A549 (cell line): ENCODE measurements at regions not wholly inside any gene's neighbourhood (a gene's known extent, or its start where the extent isn't known, plus 50 kb on each side); places are given as distances from the start of the nearest gene placed in this dataset.

Source experiments
- ATAC-seq, 2 experiments: fragments of 200-7000 bp in 1 of 2; fragments of >200 bp in 1 of 2; cut with Nextera tagmentation in 1 of 2; cut with Tn5 transposase in 1 of 2; 3 replicates each; pipeline versions ENCODE4 v1.8.0 to v1.9.1; 2018 to 2020; ENCODE audit warnings: mild to moderate bottlenecking in 1 of 2, moderate library complexity in 1 of 2
- CTCF ChIA-PET: fragments of 300-600 bp; sonication (Branson Sonifier 250); formaldehyde crosslinking; extraction: SDS; loops from one replicate; lab custom pipeline; 2021; ENCODE audit warnings: antibody characterized with exemption, inconsistent platforms; lab: Yijun Ruan, JAX
- POLR2A ChIA-PET: fragments of 350-600 bp; formaldehyde crosslinking; extraction: SDS; loops from one replicate; lab custom pipeline; 2021; ENCODE audit warnings: antibody characterized with exemption, inconsistent platforms; lab: Yijun Ruan, JAX
- DNase-seq, 2 experiments: peaks; one replicate each; pipeline versions ENCODE4 v3.0.0 to v3.0.0-alpha.2; 2011 to 2016; ENCODE audit warnings: low read depth in 1 of 2, low spot score in 1 of 2
- FAIRE-seq: peaks from 2 replicates; lab custom pipeline; 2011; peaks lifted over from hg19 to GRCh38; lab: Jason Lieb, UNC
- H3K27ac ChIP-seq, 2 experiments: fragments of >200 bp; sonication (Bioruptor Twin); formaldehyde crosslinking; 3 replicates each; pipeline ENCODE4 v1.5.1; 2016 to 2017
- H3K4me1 ChIP-seq: fragments of >200 bp; sonication (Bioruptor Twin); formaldehyde crosslinking; 3 replicates; pipeline ENCODE4 v1.6.1; 2016
- H3K4me2 ChIP-seq: fragments of >200 bp; sonication (Bioruptor Twin); formaldehyde crosslinking; 3 replicates; pipeline ENCODE4 v1.6.1; 2016
- H3K4me3 ChIP-seq: fragments of >200 bp; sonication (Bioruptor Twin); formaldehyde crosslinking; 3 replicates; pipeline ENCODE4 v1.5.1; 2016
- H3K9me3 ChIP-seq: fragments of >200 bp; sonication (Bioruptor Twin); formaldehyde crosslinking; 3 replicates; pipeline ENCODE4 v1.6.1; 2016
- BHLHE40 ChIP-seq: IDR thresholded peaks from 2 replicates; pipeline ENCODE4 v1.6.1; 2012; ENCODE audit warnings: low read depth, low read length, inconsistent platforms
- CBX2 ChIP-seq: fragments of 200-600 bp; sonication (generic); IDR thresholded peaks from 2 replicates; pipeline ENCODE4 v1.6.1; 2016; ENCODE audit warnings: low read depth, mild to moderate bottlenecking, borderline replicate concordance
- CBX8 ChIP-seq: fragments of 200-600 bp; sonication (generic); IDR thresholded peaks from 2 replicates; pipeline ENCODE4 v1.6.1; 2016
- CEBPB ChIP-seq, 2 experiments: fragments of >200 bp in 1 of 2; sonication (Bioruptor Twin) in 1 of 2; formaldehyde crosslinking in 1 of 2; IDR thresholded peaks; 2 replicates each; pipeline ENCODE4 v1.6.1; 2012 to 2016
- CHD4 ChIP-seq: fragments of 200-600 bp; sonication (generic); IDR thresholded peaks from 2 replicates; pipeline ENCODE4 v1.6.1; 2016; ENCODE audit warnings: antibody characterized with exemption, mild to moderate bottlenecking, borderline replicate concordance
- EHMT2 ChIP-seq: fragments of 200-600 bp; sonication (generic); IDR thresholded peaks from 2 replicates; pipeline ENCODE4 v1.6.1; 2016; ENCODE audit warnings: antibody characterized with exemption, low read depth, mild to moderate bottlenecking, moderate library complexity
- EP300 ChIP-seq, 2 experiments: fragments of >200 bp; sonication (Bioruptor Twin); formaldehyde crosslinking; IDR thresholded peaks; 2 replicates in 1 of 2; 3 replicates in 1 of 2; pipeline ENCODE4 v1.6.1; 2016 to 2017
- HEYL ChIP-seq: fragments of 250-450 bp; sonication (Bioruptor Pico); IDR thresholded peaks from 2 replicates; pipeline ENCODE4 v1.8.0; 2021; ENCODE audit warnings: mild to moderate bottlenecking, moderate library complexity
- HMGXB4 ChIP-seq: fragments of 250-450 bp; sonication (Bioruptor Pico); IDR thresholded peaks from 2 replicates; pipeline ENCODE4 v1.5.0; 2021; ENCODE audit warnings: mild to moderate bottlenecking, moderate library complexity, borderline replicate concordance
- HOXA7 ChIP-seq: fragments of 250-450 bp; sonication (Bioruptor Pico); IDR thresholded peaks from 2 replicates; pipeline ENCODE4 v1.5.0; 2020; ENCODE audit warnings: mild to moderate bottlenecking, moderate library complexity
- KDM1A ChIP-seq: fragments of 200-600 bp; sonication (generic); IDR thresholded peaks from 2 replicates; pipeline ENCODE4 v1.6.1; 2016; ENCODE audit warnings: low read depth, mild to moderate bottlenecking
- MYC ChIP-seq: IDR thresholded peaks from 2 replicates; pipeline ENCODE4 v1.6.1; 2012; ENCODE audit warnings: mild to moderate bottlenecking, inconsistent platforms, low read length, improper control_type of control experiment, borderline replicate concordance
- NFE2L2 ChIP-seq: fragments of 150-350 bp; conservative IDR thresholded peaks from 2 replicates; pipeline ENCODE4 v1.6.1; 2014; ENCODE audit warnings: low read length
- POLR2AphosphoS2 ChIP-seq: conservative IDR thresholded peaks from 2 replicates; pipeline ENCODE4 v1.6.1; 2012; ENCODE audit warnings: low read length, improper control_type of control experiment, inconsistent platforms
- RCOR1 ChIP-seq: fragments of 150-350 bp; IDR thresholded peaks from 2 replicates; pipeline ENCODE4 v1.6.1; 2014; ENCODE audit warnings: antibody characterized with exemption, low read length, low read depth
- RFX5 ChIP-seq: fragments of 450-650 bp; IDR thresholded peaks from 2 replicates; pipeline ENCODE4 v1.7.1; 2014; ENCODE audit warnings: antibody characterized with exemption, mild to moderate bottlenecking, moderate library complexity
- TP53 ChIP-seq: fragments of 250-450 bp; sonication (Bioruptor Pico); IDR thresholded peaks from 2 replicates; pipeline ENCODE4 v1.5.0; 2021; ENCODE audit warnings: mild to moderate bottlenecking, moderate library complexity
- ZFP36 ChIP-seq: fragments of 450-650 bp; IDR thresholded peaks from 2 replicates; pipeline ENCODE4 v1.6.1; 2014; ENCODE audit warnings: borderline replicate concordance; ENCODE audit not compliant: partially characterized antibody
- ZSCAN20 ChIP-seq: fragments of 250-450 bp; sonication (Bioruptor Pico); IDR thresholded peaks from 2 replicates; pipeline ENCODE4 v1.8.0; 2022; ENCODE audit warnings: mild to moderate bottlenecking, moderate library complexity
- WGBS: methylation state at CpG from one replicate; pipeline ENCODE4 v1.1.6; 2017; ENCODE audit errors: missing lambda C conversion rate; 5-methylcytosine and 5-hydroxymethylcytosine counted together

- DNase-seq (no peak), ATAC-seq (no peak), FAIRE-seq (no peak)
- 77% methylated on average over 2 of the region's 2 CpGs for WGBS
- H3K4me2 ChIP-seq: no peak overlapping the region
- POLR2A ChIA-PET: no interaction called here
- H3K4me3 ChIP-seq: no peak overlapping the region
- CTCF ChIA-PET: no interaction called here
- no peaks in the 10 kb centered on the region for H3K9me3 ChIP-seq
- TF ChIP-seq NFE2L2 (no peak), HEYL (CRISPR knock-in tag) (no peak), HOXA7 (CRISPR knock-in tag) (no peak), HMGXB4 (CRISPR knock-in tag) (no peak), RCOR1 (no peak), KDM1A (no peak), CHD4 (no peak), CBX2 (no peak), EP300 (IDR thresholded peaks at IDR 0.05) (no peak), RFX5 (no peak), MYC (no peak), BHLHE40 (no peak), POLR2AphosphoS2 (no peak)
- no peak overlapping the region for H3K27ac ChIP-seq
- H3K4me1 ChIP-seq: no peaks in the 10 kb centered on the region
Observed at GRCh38 chr6:100155141-100155540, 161.1 kb upstream of the MCHR2 start.

- no peak for FAIRE-seq
- 22% methylated on average over 2 of the region's 2 CpGs for WGBS
- CTCF ChIA-PET: no interaction called here
- no peak overlapping the region for H3K4me2 ChIP-seq
- TF ChIP-seq ZFP36 (no peak), CEBPB (IDR thresholded peaks at IDR 0.05) (no peak)
- TF ChIP-seq, all 56 proteins: peak for 0
- no peak for ATAC-seq
- POLR2A ChIA-PET: no interaction called here
- no peaks in the 10 kb centered on the region for H3K9me3 ChIP-seq
- no peak overlapping the region for H3K4me3 ChIP-seq
- no peak for DNase-seq
- H3K4me1 ChIP-seq: no peaks in the 10 kb centered on the region
- no peak overlapping the region for H3K27ac ChIP-seq
Observed at GRCh38 chr6:100153636-100154275, 159.7 kb upstream of the MCHR2 start.

DNA sequence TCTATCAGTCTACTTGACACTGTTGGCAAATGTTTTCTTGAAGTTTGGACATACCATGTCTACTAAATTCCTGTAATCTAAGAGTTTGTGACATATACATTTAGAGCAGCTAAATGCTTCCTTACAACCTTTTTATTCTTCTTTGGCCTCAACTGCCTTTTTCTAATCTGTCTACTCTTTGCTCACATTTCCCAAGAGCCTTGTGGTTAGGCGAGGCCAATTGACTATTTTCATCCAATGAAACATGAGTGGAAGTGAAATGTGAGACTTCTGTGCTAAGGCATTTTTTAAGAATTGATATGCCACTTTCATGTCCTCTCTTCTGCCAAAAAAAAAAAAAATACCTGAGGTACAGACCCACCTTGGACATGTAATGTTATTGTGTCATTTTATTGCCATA, 158.2 kb upstream of the MCHR2 start:
- Histone ChIP-seq H3K27ac (no peak overlapping the region), H3K4me1 (no peaks in the 10 kb centered on the region), H3K9me3 (no peaks in the 10 kb centered on the region), H3K4me3 (no peak overlapping the region), H3K4me2 (no peak overlapping the region)
- POLR2A ChIA-PET: no interaction called here
- CTCF ChIA-PET: no interaction called here
- TF ChIP-seq EHMT2 (no peak), HMGXB4 (CRISPR knock-in tag) (no peak), ZSCAN20 (CRISPR knock-in tag) (no peak), CBX8 (no peak), TP53 (CRISPR knock-in tag) (no peak)
- 90% methylated on average over 1 of the region's 1 CpG for WGBS
- FAIRE-seq: no peak
- DNase-seq: no peak
- no peak for ATAC-seq
